ENCODE measurements at regions not wholly inside any gene's neighbourhood (a gene's known extent, or its start where the extent isn't known, plus 50 kb on each side); places are given as distances from the start of the nearest gene placed in this dataset.

GRCh38 chr9:93828331-93829097 is 126.6 kb downstream of the BARX1 start:
- H2BK5ac ChIP-seq (ENCODE audit: low read depth, low read length): no peak overlapping the region
- no peak overlapping the region for H3K4me3 ChIP-seq (ENCODE audit: extremely low read depth in 1 of 4, insufficient read depth in 2 of 4, low read depth in 3 of 4, low read length in 4 of 4)
- CTCF ChIA-PET (ENCODE audit: partially characterized antibody): interaction anchor here (0.5 to 6.9 kb wide), 11 partner anchors 16 to 174 kb away, joined by 3 to 105 read pairs (median 5); no protein-coding TSS in a partner anchor
- TF ChIP-seq TEAD4 (IDR thresholded peaks at IDR 0.05; ENCODE audit: low read depth, low read length): no peak
- no peak for TF ChIP-seq NANOG (IDR thresholded peaks at IDR 0.05; ENCODE audit: insufficient read depth, low read depth, low read length, poor library complexity, severe bottlenecking)
- TF ChIP-seq JUND (IDR thresholded peaks at IDR 0.05; ENCODE audit: low read length): no peak
- no peak for TF ChIP-seq BRCA1 (IDR thresholded peaks at IDR 0.05; ENCODE audit: low read depth, low read length)
- no peak for TF ChIP-seq POLR2AphosphoS5 (IDR thresholded peaks at IDR 0.05; ENCODE audit: low read depth, low read length)
- no peak for TF ChIP-seq RAD21 (IDR thresholded peaks at IDR 0.05 in 1 of 2, conservative IDR thresholded peaks at IDR 0.05 in 1 of 2; ENCODE audit: low read depth in 2 of 2, low read length in 2 of 2)
- no peak for TF ChIP-seq RXRA (IDR thresholded peaks at IDR 0.05; ENCODE audit: insufficient read depth, low read depth, low read length)
- TF ChIP-seq, protein P1, sequence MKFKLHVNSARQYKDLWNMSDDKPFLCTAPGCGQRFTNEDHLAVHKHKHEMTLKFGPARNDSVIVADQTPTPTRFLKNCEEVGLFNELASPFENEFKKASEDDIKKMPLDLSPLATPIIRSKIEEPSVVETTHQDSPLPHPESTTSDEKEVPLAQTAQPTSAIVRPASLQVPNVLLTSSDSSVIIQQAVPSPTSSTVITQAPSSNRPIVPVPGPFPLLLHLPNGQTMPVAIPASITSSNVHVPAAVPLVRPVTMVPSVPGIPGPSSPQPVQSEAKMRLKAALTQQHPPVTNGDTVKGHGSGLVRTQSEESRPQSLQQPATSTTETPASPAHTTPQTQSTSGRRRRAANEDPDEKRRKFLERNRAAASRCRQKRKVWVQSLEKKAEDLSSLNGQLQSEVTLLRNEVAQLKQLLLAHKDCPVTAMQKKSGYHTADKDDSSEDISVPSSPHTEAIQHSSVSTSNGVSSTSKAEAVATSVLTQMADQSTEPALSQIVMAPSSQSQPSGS (IDR thresholded peaks at IDR 0.05; ENCODE audit: low read length): no peak
- no peak for TF ChIP-seq FOSL1 (IDR thresholded peaks at IDR 0.05; ENCODE audit: insufficient read depth, low read depth, low read length)
- no peak for TF ChIP-seq KDM4A (IDR thresholded peaks at IDR 0.05; ENCODE audit: low read depth, low read length, severe bottlenecking)

More at GRCh38 chr9:93828331-93829097, 126.6 kb downstream of the BARX1 start:
- WGBS, 2 experiments (ENCODE audit: extremely low coverage in 1 of 2, insufficient coverage in 1 of 2, insufficient read length in 1 of 2, insufficient replicate concordance in 2 of 2, low coverage in 1 of 2, low lambda C conversion rate in 2 of 2, missing lambda C conversion rate in 1 of 2): 84% methylated on average over 13 of the region's 13 CpGs; no CpG with 5 or more reads in 1 of the 2 experiments
- H3K18ac ChIP-seq (ENCODE audit: extremely low read depth, low read length): no peak overlapping the region
- H3K4me2 ChIP-seq (ENCODE audit: insufficient read depth in 1 of 2, low read depth in 2 of 2, low read length in 2 of 2): no peak overlapping the region
- H4K8ac ChIP-seq (ENCODE audit: extremely low read depth, insufficient read depth, low read length): peak overlapping the region; percentile 35; the same call in 1 of the 2 replicates
- DNase-seq (ENCODE audit: low read depth in 1 of 2, low spot score in 2 of 2) (no peak), FAIRE-seq (no peak)
- no peak overlapping the region for H2BK20ac ChIP-seq (ENCODE audit: low read length)
- H3K9me3 ChIP-seq (ENCODE audit: insufficient read depth in 2 of 2, low read depth in 1 of 2, low read length in 1 of 2): peaks cover 0 to 4% of the 10 kb centered on the region in 2 experiments; a peak in 1 of 4 replicates
- H4K5ac ChIP-seq (ENCODE audit: insufficient read length, low read depth, low read length): no peak overlapping the region
- H3K4me1 ChIP-seq (replicated peaks in 1 of 4; ENCODE audit: control insufficient read depth in 3 of 4, insufficient read depth in 4 of 4, low read length in 3 of 4): peaks cover 4 to 15% (median 11%) of the 10 kb centered on the region in 4 experiments; a peak in 6 of 7 replicates
- H3K36me3 ChIP-seq (ENCODE audit: control insufficient read depth in 2 of 4, insufficient read depth in 4 of 4, low read length in 3 of 4): no peaks in the 10 kb centered on the region
- no peak overlapping the region for H3K14ac ChIP-seq (ENCODE audit: insufficient read length)
- no peak overlapping the region for H2BK12ac ChIP-seq (ENCODE audit: low read depth, low read length)
- no peak overlapping the region for H2BK15ac ChIP-seq (ENCODE audit: low read length)
- H3K56ac ChIP-seq (replicated peaks; ENCODE audit: insufficient read length, low read depth, low read length): no peak overlapping the region
- H3K23me2 ChIP-seq (ENCODE audit: low read depth, low read length): peaks cover 2% of the 10 kb centered on the region; the same call in 1 of the 2 replicates
- peaks cover 0 to 9% (median 5%) of the 10 kb centered on the region in 4 experiments; a peak in 3 of 7 replicates for H3K27me3 ChIP-seq (replicated peaks in 1 of 4; ENCODE audit: control insufficient read depth in 3 of 4, extremely low read depth in 1 of 4, insufficient read depth in 3 of 4, low read length in 3 of 4)
- no peak overlapping the region for H2AK5ac ChIP-seq (ENCODE audit: low read depth, low read length)
- no peak overlapping the region for H2BK120ac ChIP-seq (replicated peaks; ENCODE audit: low read depth, low read length)
- H4K20me1 ChIP-seq (replicated peaks in 1 of 2; ENCODE audit: control insufficient read depth in 1 of 2, insufficient read depth in 2 of 2, low read length in 2 of 2): no peaks in the 10 kb centered on the region
- H3K4ac ChIP-seq (replicated peaks; ENCODE audit: insufficient read length, low read depth, low read length): no peak overlapping the region
- H3K27ac ChIP-seq (ENCODE audit: low read depth, low read length): no peak overlapping the region
- no peak overlapping the region for H2AFZ ChIP-seq (ENCODE audit: low read length)
- no peak overlapping the region for H3K23ac ChIP-seq (ENCODE audit: insufficient read length)
- no peak overlapping the region for H3K9ac ChIP-seq (replicated peaks in 1 of 4; ENCODE audit: extremely low read depth in 1 of 4, low read depth in 3 of 4, low read length in 3 of 4)
- POLR2A ChIA-PET (ENCODE audit: partially characterized antibody): no interaction called here
- H4K91ac ChIP-seq (replicated peaks; ENCODE audit: insufficient read length, low read length): no peak overlapping the region
- H3K79me1 ChIP-seq (ENCODE audit: low read depth, low read length): no peaks in the 10 kb centered on the region
- H3K79me2 ChIP-seq (ENCODE audit: control insufficient read depth in 1 of 2, insufficient read depth in 2 of 2, low read length in 2 of 2): no peaks in the 10 kb centered on the region
